ENCODE measurements at regions not wholly inside any gene's neighbourhood (a gene's known extent, or its start where the extent isn't known, plus 50 kb on each side); places are given as distances from the start of the nearest gene placed in this dataset.
"Not testable (repeated sequence)": the region's sequence is repeated elsewhere in the genome, so short reads cannot be mapped to it uniquely, and the experiment has no call there.

DNA sequence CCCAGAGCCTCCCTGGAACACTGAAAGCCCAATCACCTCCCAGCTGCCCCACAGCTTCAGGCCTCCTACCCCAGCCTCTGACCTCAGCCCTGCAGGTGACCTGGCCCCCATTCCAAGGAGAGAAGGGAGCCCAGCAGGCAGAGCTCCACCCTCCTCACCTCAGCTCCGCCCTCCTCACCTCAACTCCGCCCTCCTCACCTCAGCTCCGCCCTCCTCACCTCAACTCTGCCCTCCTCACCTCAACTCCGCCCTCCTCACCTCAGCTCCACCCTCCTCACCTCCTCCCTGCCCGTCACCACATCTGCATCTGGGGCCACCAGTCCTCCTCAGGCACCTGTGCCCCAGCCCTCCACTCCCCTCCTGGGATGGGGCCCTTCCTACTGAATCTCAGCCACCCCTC is 112.2 kb upstream of the SFSWAP start:
- Mint-ChIP-seq H3K9me3 (no peaks in the 10 kb centered on the region; the same call in 1 of the 2 replicates), H3K27me3 (ENCODE audit: insufficient read depth) (peaks cover 4% of the 10 kb centered on the region), H3K27ac (no peak overlapping the region), H3K36me3 (ENCODE audit: low read depth) (no peaks in the 10 kb centered on the region), H3K4me3 (no peak overlapping the region), H3K4me1 (ENCODE audit: low read depth) (no peaks in the 10 kb centered on the region)
- DNase-seq: no peak
- TF ChIP-seq, protein P1, sequence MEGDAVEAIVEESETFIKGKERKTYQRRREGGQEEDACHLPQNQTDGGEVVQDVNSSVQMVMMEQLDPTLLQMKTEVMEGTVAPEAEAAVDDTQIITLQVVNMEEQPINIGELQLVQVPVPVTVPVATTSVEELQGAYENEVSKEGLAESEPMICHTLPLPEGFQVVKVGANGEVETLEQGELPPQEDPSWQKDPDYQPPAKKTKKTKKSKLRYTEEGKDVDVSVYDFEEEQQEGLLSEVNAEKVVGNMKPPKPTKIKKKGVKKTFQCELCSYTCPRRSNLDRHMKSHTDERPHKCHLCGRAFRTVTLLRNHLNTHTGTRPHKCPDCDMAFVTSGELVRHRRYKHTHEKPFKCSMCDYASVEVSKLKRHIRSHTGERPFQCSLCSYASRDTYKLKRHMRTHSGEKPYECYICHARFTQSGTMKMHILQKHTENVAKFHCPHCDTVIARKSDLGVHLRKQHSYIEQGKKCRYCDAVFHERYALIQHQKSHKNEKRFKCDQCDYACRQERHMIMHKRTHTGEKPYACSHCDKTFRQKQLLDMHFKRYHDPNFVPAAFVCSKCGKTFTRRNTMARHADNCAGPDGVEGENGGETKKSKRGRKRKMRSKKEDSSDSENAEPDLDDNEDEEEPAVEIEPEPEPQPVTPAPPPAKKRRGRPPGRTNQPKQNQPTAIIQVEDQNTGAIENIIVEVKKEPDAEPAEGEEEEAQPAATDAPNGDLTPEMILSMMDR (IDR thresholded peaks at IDR 0.05): no peak

GRCh38 chr12:131599190-131600159 is 111.4 kb upstream of the SFSWAP start:
- H3K4me1 Mint-ChIP-seq (ENCODE audit: low read depth): no peaks in the 10 kb centered on the region
- peaks cover 4% of the 10 kb centered on the region for H3K27me3 Mint-ChIP-seq (ENCODE audit: insufficient read depth)
- H3K27ac Mint-ChIP-seq: no peak overlapping the region
- TF ChIP-seq, protein P1 (IDR thresholded peaks at IDR 0.05): no peak
- no peak overlapping the region for H3K4me3 Mint-ChIP-seq
- no peak for DNase-seq
- no peaks in the 10 kb centered on the region; the same call in 1 of the 2 replicates for H3K9me3 Mint-ChIP-seq
- H3K36me3 Mint-ChIP-seq (ENCODE audit: low read depth): no peaks in the 10 kb centered on the region

DNA sequence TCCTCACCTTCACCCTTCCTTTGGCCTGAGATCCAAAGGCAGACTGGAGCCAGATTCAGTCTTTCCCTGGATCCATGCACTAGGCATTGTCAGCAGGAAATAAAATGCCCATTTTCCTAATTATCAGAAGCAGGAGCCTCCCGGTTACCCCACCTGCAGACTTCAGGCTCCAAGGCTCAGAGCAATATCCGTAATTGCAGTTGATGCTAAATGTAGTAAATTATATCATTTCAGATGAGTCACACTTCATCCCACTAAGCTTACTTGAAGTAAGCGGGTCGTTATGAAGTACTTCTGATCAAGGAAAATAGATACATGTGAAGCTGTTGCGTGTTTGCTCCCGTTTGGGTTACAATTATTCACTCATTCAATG is 110.7 kb upstream of the SFSWAP start:
- TF ChIP-seq, protein P1 (IDR thresholded peaks at IDR 0.05): no peak
- no peaks in the 10 kb centered on the region for H3K4me1 Mint-ChIP-seq (ENCODE audit: low read depth)
- H3K27ac Mint-ChIP-seq: no peak overlapping the region
- H3K36me3 Mint-ChIP-seq (ENCODE audit: low read depth): no peaks in the 10 kb centered on the region
- no peaks in the 10 kb centered on the region; the same call in 1 of the 2 replicates for H3K9me3 Mint-ChIP-seq
- no peak for DNase-seq
- H3K27me3 Mint-ChIP-seq (ENCODE audit: insufficient read depth): peaks cover 4% of the 10 kb centered on the region
- H3K4me3 Mint-ChIP-seq: no peak overlapping the region

DNA sequence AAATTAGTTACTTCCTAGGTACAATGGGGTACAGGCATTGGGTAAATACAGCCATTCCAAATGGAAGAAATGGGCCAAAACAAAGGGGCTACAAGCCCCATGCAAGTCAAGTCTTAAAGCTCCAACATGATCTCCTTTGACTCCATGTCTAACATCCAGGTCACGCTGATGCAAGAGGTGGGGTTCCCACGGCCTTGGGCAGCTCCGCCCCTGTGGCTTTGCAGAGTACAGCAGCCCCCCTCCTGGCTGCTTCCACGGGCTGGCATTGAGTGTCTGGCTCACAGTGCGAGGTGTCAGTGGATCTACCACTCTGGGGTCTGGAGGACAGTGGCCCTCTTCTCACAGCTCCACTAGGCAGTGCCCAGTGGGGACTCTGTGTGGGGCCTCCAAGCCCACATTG is 109.4 kb upstream of the SFSWAP start:
- H3K4me1 Mint-ChIP-seq (ENCODE audit: low read depth); DNase-seq; H3K27me3 Mint-ChIP-seq (ENCODE audit: insufficient read depth); H3K4me3 Mint-ChIP-seq; H3K36me3 Mint-ChIP-seq (ENCODE audit: low read depth); H3K9me3 Mint-ChIP-seq; H3K27ac Mint-ChIP-seq: not testable (repeated sequence)

GRCh38 chr12:131603106-131603938 is 107.6 kb upstream of the SFSWAP start:
- H3K27me3 Mint-ChIP-seq (ENCODE audit: insufficient read depth): no peaks in the 10 kb centered on the region; the same call in none of the 2 replicates
- H3K4me3 Mint-ChIP-seq: no peak overlapping the region
- TF ChIP-seq, protein P1 (IDR thresholded peaks at IDR 0.05): no peak
- H3K27ac Mint-ChIP-seq: no peak overlapping the region
- H3K36me3 Mint-ChIP-seq (ENCODE audit: low read depth): no peaks in the 10 kb centered on the region
- no peaks in the 10 kb centered on the region; the same call in 1 of the 2 replicates for H3K9me3 Mint-ChIP-seq
- DNase-seq: no peak
- no peaks in the 10 kb centered on the region for H3K4me1 Mint-ChIP-seq (ENCODE audit: low read depth)
